Umbilical cord (tissue), 1 donor: ENCODE measurements at regions not wholly inside any gene's neighbourhood (a gene's known extent, or its start where the extent isn't known, plus 50 kb on each side); places are given as distances from the start of the nearest gene placed in this dataset.

Experiments used
- DNase-seq: peaks from one replicate; pipeline ENCODE4 v3.0.0-alpha.2; 2015; ENCODE audit warnings: low spot score

DNA sequence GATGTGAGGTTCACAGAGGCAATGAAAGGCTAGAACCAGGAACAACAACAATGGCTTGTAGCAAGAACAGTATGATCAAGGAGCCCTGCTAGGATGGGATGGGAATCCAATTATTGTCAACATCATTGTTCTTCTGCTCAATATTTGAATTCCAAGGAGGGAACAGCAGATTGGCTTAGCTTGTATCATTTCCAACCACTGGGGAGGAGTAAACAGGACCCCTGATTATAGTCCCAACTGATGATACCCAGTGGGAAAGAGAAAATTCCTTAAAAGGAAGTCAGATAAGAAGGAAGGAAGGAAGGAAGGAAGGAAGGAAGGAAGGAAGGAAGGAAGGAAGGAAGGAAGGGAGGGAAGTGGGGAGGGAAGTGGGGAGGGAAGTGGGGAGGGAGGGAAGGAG is 69.5 kb upstream of the ZC3H12C start:
- DNase-seq: no peak

DNA sequence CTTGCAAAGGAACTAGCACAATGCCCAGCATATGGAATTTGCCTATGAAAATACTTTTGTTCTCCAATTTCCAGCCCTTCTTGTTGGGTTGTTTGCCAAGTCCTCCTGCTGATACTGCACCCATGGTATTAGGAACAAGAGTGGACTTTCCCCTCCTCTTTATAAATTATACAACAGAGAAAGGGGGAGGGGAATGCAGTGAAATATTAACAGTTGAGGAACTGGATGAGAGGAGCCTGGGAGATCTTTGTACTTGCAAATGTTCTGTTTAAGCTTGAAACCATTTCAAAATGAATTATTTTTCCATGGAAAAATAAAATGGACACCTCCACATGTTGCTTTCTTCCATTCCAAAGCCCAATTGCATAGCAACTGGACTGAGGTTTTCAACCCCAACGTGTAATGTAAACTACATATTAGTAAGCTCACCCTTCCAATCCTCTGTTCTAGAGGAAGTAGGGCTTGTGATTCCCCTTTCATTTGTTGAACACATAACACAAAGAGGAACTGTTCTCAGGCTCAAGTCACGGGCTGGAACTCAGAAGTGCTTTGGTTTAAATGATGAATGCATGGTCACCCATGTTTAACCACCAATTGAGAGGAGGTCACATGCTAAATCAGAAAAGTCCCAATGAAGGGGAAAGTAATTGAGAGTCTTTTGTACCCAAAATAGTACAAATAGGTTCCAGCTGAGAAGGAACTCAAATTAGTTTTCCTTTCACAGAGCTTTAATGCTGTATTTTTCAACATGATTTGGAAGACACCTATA is 66.2 kb upstream of the ZC3H12C start:
- no peak for DNase-seq

- DNase-seq: no peak
Measured at GRCh38 chr11:110027627-110028371, 65.4 kb upstream of the ZC3H12C start.

DNA sequence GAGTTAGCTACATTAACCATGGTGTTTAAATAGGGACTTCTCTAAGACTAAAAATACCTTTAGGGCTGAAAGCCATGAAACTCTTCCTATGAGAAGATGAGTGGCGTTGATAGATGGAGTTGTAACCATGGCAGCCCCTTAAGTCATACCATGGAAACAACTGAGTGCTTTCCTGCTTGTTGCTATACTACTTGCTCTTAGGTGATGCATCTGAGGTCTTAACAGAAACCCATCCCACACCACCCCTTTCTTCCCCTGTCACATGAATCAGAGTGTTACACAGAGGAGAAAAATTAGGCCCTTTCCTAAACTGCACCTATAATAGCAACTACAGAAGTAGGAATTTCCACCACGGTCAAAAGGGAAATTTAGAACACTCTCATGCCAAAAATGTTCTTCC is 64.3 kb upstream of the ZC3H12C start:
- no peak for DNase-seq

- no peak for DNase-seq
Measured at GRCh38 chr11:110029714-110030113, 63.5 kb upstream of the ZC3H12C start.

GRCh38 chr11:110031171-110031570 is 62.0 kb upstream of the ZC3H12C start:
- no peak for DNase-seq

DNA sequence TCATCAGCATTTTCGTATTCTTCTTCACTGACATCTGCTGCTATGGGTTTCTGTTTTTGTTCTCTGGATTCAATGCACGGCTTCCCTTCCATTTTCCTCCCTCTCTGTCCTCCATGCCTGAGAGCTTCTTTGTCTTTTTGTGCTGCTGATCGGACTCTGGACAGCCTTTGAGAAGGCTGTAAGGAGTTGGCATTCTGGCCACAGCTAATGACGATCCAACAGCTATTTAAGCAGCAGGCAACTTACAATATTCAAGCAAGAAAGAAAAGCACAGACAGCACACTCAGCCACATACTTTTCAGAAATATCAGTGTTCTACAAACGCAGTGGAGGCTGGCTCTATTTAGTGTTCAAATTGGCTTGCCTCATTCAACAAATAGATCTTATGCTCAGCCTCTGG is 60.9 kb upstream of the ZC3H12C start:
- DNase-seq: no peak

DNA sequence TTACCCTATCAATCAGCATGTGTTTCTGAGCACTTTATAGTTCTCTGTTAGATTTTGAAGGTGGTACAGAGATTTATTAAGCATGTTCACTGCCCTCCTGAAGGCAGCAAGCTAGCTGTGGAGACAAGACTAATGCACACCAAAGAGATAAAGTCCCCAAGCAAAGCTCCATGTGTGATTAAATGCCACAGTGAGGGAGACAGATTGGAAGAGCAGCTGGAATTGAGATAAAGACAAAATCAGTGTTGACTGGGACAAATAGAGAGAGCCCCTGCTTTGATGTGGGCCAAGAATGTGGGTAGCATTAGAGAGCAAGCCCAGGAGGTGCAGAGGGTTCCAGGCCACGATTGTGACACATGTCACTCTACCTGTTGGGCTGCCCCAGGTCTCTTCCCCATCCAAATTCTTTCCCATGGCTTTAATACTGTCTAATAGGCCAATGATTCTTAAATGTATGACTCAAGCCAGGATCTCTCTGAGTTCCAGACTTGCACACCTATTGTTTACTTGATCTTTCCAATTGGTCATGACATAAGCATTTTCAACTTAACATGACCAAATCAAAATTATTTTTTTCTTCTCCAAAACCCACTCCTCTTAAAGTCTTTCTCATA is 60.1 kb upstream of the ZC3H12C start:
- DNase-seq: no peak

DNA sequence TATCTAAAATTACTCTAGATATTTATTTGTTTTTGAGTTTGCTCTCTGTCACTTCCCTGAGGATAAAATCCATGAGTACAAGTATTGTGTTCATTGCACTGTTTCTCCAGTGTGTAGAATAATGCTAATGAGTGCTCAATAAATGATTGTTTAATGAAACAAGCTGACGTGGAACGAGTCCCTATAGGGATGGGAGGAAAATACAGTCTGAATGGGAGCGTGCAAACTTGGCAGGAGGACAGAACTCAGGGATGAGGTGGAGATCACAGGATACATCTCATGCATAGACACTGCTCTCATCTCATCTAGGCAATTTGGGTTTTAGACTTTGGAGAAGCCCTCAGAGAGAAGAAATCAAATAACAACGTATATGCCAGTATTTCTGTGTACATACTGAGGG is 58.4 kb upstream of the ZC3H12C start:
- no peak for DNase-seq

- no peak for DNase-seq
Measured at GRCh38 chr11:110035357-110035756, 57.8 kb upstream of the ZC3H12C start.

DNA sequence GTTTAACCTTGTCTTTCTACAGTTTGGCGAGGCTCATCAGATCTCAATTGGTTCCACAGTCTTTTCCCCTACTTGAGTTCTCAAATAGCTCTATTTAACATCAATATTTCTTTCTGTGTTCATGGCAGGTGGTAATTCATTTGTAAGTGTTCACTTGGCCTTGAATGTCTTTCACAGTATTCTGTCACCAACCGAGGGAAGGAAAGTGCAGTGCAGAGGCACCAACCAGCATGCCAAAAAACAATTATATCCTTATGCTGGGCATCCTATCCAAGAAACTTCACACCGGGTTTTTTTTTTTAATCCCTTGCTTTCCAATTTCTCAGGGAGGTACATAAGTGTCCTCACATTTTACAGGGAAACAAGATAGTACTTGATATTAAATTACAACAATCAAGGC is 55.0 kb upstream of the ZC3H12C start:
- no peak for DNase-seq
